HG02981 (cell line): ENCODE measurements at regions not wholly inside any gene's neighbourhood (a gene's known extent, or its start where the extent isn't known, plus 50 kb on each side); places are given as distances from the start of the nearest gene placed in this dataset.

Experiments
- ATAC-seq: cut with Tn5 transposase; IDR thresholded peaks from one replicate; pipeline ENCODE4 v1.9.1; 2021; ENCODE audit warnings: mild to moderate bottlenecking, moderate library complexity; ENCODE audit not compliant: unreplicated experiment

DNA sequence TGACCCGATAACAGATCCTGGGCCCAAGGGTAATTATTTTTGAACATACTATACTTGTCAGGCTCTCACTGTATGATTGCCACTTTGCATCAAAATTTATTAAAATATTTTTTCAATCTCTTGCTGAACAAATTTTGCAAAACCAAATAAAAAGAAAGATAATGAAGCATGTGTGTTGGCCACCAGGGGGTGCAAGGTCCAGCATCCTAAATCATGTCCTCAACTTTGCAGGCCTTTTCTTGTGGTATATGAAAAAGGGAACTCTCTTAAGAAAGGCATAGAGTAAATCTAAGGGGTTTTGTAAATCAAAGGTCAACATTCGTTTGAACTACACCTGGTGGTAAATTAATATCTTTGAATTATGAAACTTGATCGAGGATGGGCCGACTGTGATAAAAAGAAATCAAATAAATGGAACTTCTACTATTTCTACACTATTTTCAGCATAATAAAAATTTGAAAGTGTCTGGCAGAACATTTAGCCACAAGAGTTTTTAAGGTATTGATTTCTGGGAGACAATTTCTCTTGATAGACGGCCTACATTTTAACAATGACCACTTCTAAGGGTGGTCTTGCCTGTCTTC is 676.5 kb downstream of the DMRTA1 start:
- no peak for ATAC-seq

DNA sequence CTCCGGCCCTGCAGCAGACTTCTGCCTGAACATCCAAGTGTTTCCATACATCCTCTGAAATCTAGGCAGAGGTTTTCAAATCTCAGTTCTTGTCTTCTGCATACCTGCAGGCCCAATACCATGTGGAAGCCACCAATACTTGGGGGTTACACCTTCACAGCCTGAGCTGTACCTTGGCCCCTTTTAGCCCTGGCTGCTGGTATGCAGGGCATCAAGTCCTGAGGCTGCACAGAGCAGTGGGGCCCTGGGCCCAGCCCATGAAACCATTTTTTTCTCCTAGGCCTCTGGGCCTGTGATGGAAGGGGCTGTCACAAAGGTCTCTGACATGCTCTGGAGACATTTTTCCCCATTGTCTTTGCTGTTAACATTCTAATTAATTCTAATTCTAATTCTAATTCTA is 680.6 kb downstream of the ELAVL2 start:
- ATAC-seq = no peak

DNA sequence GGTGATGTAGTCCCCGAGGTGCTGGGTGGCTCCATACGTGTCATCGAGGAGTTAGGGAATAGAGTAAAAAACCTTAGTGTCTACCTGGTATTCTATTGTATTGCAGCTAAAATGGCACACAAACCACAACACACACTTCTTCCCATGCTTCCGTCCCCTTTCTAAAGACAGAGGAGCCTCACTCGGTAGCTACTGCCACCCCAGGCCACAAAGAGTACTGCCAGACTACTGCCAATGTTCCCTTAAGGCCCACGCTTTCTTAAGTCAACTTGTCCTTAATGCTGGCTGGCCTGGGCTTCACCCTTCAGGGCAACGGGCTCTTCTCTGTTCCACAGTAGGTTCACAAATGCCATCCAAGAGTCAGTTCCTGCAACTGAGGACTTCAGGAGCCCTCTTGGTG is 673.0 kb downstream of the ELAVL2 start:
- no peak for ATAC-seq

DNA sequence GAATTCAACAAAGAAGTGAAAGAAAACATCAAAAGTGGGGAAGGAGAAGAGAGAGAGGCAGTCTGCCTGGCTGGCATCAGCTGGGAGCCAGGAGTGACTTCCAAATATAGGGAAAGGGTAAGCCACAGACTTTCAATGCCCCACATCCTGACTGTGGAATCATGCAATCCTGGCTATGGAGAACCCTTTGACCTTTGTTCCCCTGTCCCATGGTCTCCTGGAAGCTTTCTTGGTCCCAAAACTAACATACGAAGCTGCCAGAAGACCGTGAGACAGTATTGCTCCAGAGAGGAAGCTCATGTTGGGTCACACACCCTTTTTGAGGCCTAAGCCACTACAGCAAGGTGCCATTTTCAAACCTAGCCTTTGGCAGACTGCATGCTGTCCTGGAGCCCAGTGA is 665.5 kb downstream of the ELAVL2 start:
- no peak for ATAC-seq

DNA sequence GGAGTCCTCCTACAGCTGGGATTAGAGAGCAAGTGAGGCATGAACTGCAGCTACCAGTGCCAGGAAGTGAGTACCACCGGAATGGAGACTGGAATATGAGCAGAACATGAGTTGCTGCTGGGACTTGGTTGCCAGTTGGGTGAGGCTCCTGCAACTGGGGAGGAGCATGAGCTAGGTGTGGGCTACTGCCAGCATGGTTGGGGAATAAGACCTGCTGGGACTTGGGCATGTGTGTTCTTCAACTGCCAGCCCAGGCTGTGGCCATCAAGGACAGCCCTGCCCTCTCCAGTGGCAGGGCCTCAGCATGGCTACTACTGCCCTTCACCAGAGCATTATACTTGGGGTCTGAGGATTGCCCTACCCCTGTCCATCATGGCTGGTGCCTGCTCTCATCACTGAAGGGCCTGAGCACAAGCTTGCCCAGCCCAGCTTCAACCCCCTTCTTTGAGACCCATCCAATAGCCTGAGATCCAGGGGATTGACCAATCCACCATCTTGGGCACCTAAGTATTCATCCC is 665.0 kb downstream of the ELAVL2 start:
- no peak for ATAC-seq

DNA sequence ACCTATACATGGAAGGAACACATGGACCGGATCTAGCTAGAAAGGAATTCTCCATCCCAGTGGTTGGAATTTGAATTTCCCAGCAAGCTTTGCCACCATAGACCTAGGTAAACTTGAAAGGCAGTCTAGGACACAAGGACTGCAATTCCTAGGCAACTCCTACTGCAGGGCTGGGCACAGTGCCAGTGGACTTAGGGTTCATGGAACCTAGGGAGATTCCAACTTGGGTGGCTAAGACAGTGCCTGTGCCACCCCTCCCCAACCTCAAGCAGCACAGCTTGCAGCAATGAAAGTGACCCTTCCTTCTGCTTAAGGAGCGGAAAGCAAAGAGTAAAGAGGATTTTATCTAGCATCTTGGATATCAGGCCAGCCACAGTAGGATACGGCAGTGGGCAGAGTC is 663.3 kb downstream of the ELAVL2 start:
- no peak for ATAC-seq

DNA sequence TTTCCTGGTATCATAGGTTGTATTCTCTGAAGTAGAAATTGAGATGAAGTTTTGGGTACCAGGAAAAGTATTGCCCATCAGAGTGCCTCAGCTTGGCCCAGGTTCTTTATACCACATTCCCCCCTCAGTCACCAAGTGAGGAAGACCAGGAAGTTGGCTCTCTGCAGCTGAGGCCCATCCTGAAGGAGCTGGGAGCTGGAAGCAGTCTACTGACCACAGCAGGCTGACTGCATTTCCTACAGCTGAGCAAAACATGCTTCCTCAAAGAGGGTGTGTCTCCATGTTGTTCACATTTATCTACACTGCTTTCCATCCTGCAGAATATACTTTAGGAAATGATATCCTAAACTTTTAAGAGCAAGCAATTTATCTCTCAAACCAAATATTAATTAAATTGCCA is 654.6 kb downstream of the ELAVL2 start:
- no peak for ATAC-seq

DNA sequence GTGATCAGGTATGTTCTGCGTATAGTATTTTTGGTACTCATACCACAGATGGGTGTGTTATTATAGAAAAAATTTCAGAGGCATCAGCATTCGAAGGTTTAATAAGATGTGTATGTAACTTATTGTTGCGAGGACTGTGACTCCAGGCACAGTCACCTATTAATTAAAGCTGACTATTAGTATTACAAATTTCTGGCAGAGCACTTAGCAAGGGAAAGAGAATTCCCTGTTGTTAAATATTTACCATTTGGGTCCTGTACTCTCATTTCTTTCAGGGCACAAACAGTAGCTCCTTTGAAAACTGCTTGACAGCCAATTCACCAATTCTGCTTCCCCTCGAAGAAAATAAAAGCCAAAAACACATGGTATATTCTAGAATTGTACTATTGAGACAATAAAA is 653.8 kb downstream of the ELAVL2 start:
- ATAC-seq = no peak

DNA sequence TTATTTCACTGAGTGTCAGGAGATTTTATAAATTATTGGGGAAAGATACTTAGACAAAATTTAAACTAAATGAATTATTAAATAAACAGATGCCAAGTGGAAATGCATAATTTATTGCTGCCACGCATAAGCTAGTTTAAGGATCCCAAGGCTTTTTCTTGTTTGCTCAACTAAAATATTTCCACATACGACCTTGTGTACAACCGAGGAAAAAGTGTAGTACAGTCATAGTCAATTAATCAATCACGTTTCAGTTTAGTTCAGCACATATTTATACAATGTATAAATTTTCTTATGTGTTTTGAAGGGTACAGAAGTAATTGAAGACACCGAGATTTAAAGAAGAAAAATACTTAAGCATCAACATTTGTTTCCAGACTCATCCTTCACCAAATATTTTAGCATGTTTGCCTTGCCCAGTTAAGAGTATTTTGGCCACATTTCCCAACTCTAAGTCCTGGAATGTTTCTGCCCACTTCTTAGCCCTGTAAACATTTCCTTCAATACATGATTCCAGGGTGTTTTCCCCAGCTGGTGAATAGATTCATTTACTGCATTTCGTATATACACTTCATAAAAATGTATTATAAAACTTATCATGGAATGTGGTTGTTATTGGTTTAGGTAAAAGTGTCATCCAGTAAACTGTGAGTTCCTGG is 652.9 kb downstream of the ELAVL2 start:
- ATAC-seq = no peak

DNA sequence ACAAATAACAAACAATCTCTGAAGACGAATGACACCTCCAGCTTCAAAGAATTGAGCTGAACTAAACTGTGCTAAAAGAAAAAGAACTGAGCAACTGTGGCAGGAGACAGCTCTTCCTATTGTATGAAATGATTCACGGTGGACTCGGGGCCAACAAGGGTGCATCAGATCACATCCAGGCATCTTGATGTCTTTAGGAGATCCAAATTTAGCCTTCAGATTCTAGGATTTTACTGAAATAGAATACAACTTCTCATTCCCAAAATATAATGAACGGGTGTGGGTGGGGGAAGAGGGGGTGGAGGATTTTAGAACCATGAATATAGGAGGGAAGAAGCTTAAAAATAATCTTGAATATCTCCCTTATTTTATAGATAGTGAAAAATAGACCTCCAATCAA is 631.8 kb downstream of the ELAVL2 start:
- no peak for ATAC-seq

DNA sequence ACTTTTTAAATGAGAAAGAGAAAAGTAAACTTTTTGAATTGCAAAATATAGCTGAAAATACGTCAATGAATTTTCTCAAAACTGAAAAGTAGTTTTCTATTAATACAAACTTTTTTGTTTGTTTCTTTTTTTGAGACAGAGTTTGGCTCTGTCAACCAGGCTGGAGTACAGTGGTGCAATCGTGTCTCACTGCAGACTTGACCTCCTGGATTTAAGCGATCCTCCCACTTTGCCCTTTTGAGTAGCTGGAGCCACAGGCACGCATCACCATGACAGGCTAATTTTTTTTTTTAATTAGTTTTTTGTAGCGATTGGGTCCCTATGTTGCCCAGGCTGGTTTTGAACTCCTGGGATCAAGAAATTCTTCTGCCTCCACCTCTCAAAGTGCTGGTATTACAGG is 610.4 kb downstream of the ELAVL2 start:
- no peak for ATAC-seq

DNA sequence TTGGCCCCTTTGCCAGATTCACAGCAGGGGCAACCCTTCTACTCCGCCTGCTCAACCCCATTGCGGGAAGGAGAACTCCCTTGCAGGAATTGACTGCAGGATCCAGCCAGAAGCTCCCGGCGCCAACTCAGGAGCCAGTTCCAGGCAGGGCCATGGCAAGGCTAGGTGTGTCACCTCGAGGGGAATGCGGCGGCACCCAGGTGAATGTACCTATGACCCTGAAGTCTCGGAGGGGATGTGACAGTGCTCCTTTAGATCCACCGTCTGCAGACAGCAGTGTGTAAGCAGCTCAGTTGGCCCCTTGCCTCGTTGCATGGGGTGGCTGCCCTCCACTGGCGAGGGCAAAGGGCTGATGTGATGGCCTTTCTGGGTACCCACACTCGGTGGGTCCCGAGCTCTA is 606.6 kb downstream of the ELAVL2 start:
- no peak for ATAC-seq

DNA sequence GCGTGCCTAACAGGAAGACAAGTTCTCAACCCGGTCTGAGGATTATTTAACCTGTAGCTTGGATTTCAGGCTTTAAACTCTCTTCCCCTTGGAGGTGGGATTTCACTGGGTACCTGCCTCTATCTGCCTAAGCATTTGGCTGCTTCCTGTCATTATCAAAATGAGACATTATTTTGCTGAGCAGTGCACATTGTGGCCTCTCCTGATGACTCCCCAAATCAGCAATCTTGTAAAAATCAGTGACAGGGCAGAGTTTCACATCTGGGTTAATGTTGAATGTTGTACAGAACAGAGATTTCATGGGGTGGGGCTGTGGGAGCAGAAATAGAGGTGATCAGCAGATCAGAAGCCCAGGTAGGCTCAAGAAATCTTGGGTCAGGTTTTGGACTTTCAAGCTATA is 605.9 kb downstream of the ELAVL2 start:
- ATAC-seq = no peak

DNA sequence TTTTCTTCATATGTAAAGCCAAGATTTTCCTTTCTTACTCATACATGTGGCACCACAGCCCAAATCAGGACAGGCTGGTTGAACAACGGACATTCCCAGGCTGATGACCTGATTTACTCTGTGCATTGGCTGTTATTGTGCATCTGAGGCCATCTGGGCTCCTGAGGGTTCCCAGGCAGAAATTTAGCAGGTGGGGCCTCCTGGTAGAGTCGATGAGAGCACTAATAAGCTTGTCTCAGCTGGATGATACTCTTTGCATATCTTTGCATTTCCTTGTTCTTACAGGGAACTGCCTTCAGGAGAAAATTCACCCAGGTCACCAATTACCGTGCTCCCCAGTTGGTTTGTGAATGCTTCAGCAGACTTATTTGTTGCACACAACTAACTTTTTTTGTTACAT is 605.1 kb downstream of the ELAVL2 start:
- ATAC-seq = no peak

DNA sequence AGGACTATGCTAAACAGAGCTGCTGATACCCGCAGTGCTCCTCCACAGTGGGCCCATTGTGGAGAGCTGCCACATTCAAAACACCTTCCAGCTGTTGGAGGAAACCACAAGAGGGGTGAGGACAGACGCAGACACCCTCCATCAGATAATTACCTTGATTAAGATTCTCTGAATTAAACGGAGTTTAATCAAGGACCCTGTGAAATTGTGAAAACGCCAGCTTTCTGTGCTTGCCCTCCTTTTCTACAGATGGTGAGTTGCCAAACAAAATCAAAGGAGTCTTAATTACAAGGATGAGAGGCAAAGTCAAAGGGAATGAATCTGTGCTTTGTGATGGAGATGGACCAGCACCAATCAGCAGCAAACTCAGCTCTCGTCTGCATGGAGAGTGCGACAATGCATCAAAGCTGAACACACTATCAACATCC is 596.1 kb downstream of the ELAVL2 start:
- ATAC-seq = no peak

DNA sequence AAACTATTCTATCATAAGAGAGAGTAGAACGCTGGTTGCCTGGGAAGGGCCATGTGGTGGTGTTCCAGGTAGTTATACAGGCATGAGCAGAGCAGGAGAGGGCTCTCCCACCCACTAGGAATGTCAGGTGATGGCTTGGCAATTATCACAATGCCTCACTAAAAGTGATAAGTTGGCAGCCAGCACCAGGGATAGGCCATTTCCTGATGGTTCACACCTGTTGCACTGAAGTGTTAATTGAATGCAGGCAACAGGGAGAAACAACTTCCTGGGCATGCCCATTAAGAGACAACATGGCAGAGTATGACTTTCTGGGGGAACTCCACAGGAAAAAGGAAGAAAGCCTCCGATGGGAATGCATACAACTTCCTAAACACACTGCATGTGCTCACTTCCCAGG is 593.2 kb downstream of the ELAVL2 start:
- ATAC-seq = no peak

DNA sequence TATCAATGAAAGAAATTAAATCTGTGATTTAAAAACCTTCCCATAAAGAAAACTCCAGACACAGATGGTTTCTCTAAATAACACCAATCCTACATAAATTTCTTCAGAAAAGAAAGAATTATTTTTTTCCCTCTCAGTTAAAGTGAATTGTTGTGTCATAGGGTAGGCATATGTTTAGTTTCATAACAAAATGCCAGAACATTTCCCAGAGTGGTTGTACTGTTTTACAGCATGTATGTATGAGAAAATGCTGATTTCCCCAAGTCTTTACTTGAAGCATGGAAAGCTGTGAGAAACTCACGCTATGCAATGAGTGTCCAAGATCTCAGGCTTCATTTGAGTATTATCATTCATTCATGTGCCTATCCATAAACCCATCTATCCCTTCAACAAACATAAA is 582.5 kb downstream of the ELAVL2 start:
- no peak for ATAC-seq

DNA sequence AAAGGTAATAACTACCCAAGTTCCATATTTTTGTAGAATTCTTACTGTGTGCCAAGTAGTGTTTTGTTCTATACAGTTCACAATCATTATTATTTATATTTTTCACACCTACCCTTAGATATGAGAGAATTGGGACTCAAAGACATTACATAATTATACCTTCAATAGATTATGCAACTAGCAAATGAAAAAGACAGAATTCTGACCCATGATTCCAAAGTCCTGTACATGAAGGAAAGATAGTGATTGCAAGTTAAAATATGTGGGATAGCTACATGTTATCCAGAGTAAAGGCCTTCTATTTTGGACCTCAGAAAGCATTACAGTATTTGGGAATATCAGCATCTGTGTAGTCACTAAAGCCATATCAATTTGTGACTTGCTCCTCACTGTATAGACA is 581.0 kb downstream of the ELAVL2 start:
- ATAC-seq = no peak

DNA sequence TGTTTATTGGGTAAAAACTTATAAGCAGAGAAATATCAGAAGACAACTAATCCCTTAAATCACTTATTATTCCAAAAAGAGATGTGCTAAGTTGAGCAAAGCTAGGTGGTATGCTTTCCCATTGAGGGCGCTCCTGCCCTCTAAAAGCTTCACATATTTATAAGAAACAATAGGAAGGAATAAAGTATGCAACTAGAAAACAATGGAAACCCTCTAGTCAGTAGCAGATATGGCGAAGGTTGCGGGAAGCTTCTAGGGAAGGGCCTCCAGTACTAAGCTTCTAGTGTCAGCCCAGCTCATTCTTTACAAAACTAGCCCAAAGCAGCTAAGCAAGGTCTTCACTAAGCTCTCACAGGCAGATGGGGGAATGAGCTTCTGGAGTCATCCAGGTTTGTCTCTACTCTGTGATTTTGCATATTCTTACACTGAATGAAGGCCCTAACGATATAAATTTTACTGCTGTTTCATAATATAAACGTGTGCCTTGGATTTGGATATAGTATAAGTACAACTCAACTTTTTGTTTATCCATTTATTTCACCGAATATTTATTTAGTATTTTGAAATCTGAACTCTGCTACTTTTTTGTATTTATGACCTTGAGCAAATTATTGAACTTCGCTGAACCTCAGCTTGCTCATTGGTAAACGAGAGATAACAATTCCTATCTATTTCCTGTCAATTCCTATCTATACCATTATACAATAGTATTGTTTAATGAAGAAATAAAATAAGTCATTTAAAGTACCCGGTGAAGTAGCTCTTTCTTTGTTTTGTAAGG is 571.4 kb downstream of the ELAVL2 start:
- no peak for ATAC-seq

DNA sequence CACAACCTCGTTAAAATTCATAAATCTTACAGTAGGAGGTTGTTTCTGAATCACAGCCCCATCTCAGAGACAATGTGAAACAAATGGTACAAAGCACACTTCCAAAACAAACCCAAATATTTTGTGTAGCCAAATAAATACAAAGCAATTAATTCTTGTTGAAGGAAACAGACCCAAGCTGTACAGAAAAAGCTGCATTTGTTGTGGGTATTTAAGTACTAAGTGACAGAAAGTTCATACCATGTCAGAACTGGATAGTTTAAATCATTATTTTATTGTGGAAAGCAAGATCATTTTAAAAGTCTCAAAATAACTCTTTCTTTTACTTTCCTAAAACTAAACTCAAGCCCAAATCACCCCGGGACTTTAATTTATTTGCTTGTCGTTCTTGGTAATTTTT is 570.7 kb downstream of the ELAVL2 start:
- ATAC-seq = no peak

DNA sequence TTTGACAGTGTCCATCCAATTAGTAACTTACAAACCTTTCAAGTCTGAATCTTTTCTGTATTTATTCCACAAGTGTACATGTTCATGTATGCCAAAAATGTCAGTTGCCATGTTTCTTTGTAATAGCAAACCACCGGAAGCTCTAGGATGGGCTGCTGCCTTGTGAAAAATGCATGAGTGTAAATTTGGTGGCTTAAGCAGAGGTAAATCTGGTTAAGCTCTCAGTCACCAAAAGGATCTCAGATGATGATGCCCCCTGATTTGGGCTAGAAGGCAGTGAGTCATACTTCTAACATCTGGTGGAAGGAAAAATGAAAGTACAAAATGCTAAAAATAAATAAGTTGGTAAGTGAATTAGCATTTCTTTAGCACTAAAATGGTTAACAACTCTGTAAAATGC is 567.5 kb downstream of the ELAVL2 start:
- ATAC-seq = no peak

DNA sequence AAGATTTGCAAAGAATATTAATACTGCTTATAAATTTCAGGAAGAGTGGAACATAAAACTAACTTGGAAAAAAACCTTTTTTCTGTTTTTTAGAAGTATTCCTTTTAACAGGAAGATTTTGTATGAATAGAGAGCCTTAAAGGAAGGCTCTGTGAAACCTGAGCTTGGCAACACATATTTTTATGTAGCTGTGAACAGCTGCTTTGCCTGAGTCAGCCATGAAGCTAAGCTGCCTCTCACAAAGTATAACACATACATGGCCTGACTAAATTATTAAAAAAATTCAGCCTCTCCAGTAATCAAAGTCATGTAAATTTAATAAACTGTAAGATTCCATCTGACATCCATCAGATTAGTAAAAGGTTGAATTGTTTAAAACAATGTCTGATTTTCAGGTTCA is 547.5 kb downstream of the ELAVL2 start:
- ATAC-seq = no peak
